ENCODE measurements at regions not wholly inside any gene's neighbourhood (a gene's known extent, or its start where the extent isn't known, plus 50 kb on each side); places are given as distances from the start of the nearest gene placed in this dataset.

DNA sequence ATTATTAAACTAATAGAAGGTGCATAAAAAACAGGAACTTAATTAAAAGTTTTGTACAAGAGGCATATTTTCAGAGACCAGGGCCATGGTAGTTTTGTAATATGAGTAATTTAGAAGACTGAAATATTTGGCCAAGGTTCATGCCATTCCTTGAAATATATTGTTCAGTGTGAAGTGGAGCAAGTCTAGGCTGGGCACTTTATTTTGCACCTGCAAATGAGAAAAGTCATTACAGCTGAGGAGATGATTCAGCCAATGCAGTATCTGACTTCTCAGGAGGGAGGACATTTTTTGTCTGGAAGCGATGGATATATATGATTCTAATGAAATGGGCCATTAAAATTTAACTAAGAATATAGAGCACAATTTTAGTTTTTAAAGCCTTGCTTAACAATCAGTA, 754.0 kb upstream of the ADAMTS16 start:
- H3K27ac ChIP-seq (ENCODE audit: low read depth, low read length, poor library complexity, severe bottlenecking): no peak overlapping the region
- H3K36me3 ChIP-seq (ENCODE audit: insufficient read depth, low read length): no peaks in the 10 kb centered on the region
- TF ChIP-seq CTCF (conservative IDR thresholded peaks at IDR 0.05; ENCODE audit: low read length) (no peak), EZH2phosphoT487 (IDR thresholded peaks at IDR 0.05; ENCODE audit: borderline replicate concordance, low read depth, low read length) (no peak)
- intact Hi-C loops (cut with micrococcal nuclease; ENCODE audit: unreplicated experiment): no loop called here
- no peaks in the 10 kb centered on the region for H3K79me2 ChIP-seq (ENCODE audit: insufficient read depth, low read depth, low read length)
- POLR2A ChIA-PET: no interaction called here
- H2AFZ ChIP-seq (ENCODE audit: low read length): no peak overlapping the region
- no peak overlapping the region for H3K4me3 ChIP-seq (ENCODE audit: low read depth, low read length, poor library complexity, severe bottlenecking)
- CTCF ChIA-PET (ENCODE audit: unreplicated experiment): no interaction called here
- no peaks in the 10 kb centered on the region for H3K4me1 ChIP-seq (ENCODE audit: insufficient read depth, low read length, poor library complexity, severe bottlenecking)
- H3K9me2 ChIP-seq (ENCODE audit: insufficient read depth, low read length): no peaks in the 10 kb centered on the region
- no peak for DNase-seq (ENCODE audit: low spot score)
- no TSS peak for BruUV-seq (replicated peaks)
- no peak overlapping the region for H3K4me2 ChIP-seq (ENCODE audit: low read length)
- H4K20me1 ChIP-seq (ENCODE audit: insufficient read depth, low read length): no peaks in the 10 kb centered on the region
- H3K9me3 ChIP-seq (ENCODE audit: low read length): no peaks in the 10 kb centered on the region

- no peak for DNase-seq (ENCODE audit: low spot score)
- no peak overlapping the region for H3K27ac ChIP-seq (ENCODE audit: low read depth, low read length, poor library complexity, severe bottlenecking)
- H3K4me2 ChIP-seq (ENCODE audit: low read length): no peak overlapping the region
- H3K4me3 ChIP-seq (ENCODE audit: low read depth, low read length, poor library complexity, severe bottlenecking): no peak overlapping the region
- BruUV-seq (replicated peaks): no TSS peak
- intact Hi-C loops (cut with micrococcal nuclease; ENCODE audit: unreplicated experiment): no loop called here
- no peaks in the 10 kb centered on the region for H4K20me1 ChIP-seq (ENCODE audit: insufficient read depth, low read length)
- H3K4me1 ChIP-seq (ENCODE audit: insufficient read depth, low read length, poor library complexity, severe bottlenecking): no peaks in the 10 kb centered on the region
- H3K36me3 ChIP-seq (ENCODE audit: insufficient read depth, low read length): no peaks in the 10 kb centered on the region
- no peaks in the 10 kb centered on the region for H3K79me2 ChIP-seq (ENCODE audit: insufficient read depth, low read depth, low read length)
- TF ChIP-seq EZH2phosphoT487 (IDR thresholded peaks at IDR 0.05; ENCODE audit: borderline replicate concordance, low read depth, low read length) (no peak), CTCF (conservative IDR thresholded peaks at IDR 0.05; ENCODE audit: low read length) (no peak)
- no peak overlapping the region for H2AFZ ChIP-seq (ENCODE audit: low read length)
- ChIA-PET POLR2A (no interaction called here), CTCF (ENCODE audit: unreplicated experiment) (no interaction called here)
- H3K9me3 ChIP-seq (ENCODE audit: low read length): no peaks in the 10 kb centered on the region
- H3K9me2 ChIP-seq (ENCODE audit: insufficient read depth, low read length): no peaks in the 10 kb centered on the region
Observed at GRCh38 chr5:4387290-4387689, 752.8 kb upstream of the ADAMTS16 start.

DNA sequence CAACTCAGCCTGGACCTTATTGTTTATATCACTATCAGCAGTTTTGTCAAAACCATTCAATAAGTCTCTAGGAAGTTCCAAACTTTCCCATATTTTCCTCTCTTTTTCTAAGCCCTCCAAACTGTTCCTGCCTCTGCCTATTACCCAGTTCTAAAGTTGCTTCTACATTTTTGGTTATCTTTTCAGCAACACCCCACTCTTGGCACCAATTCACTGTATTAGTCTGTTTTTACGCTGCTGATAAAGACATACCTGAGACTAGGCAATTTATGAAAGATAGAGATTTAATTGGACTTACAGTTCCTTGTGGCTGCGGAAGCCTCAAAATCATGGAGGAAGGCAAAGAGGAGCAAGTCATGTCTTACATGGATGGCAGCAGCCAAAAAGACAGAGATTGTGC, 744.4 kb upstream of the ADAMTS16 start:
- Histone ChIP-seq H3K27ac (ENCODE audit: low read depth, low read length, poor library complexity, severe bottlenecking) (no peak overlapping the region), H3K36me3 (ENCODE audit: insufficient read depth, low read length) (no peaks in the 10 kb centered on the region), H3K9me2 (ENCODE audit: insufficient read depth, low read length) (no peaks in the 10 kb centered on the region), H2AFZ (ENCODE audit: low read length) (no peak overlapping the region), H3K4me2 (ENCODE audit: low read length) (no peak overlapping the region), H3K9me3 (ENCODE audit: low read length) (no peaks in the 10 kb centered on the region), H3K79me2 (ENCODE audit: insufficient read depth, low read depth, low read length) (no peaks in the 10 kb centered on the region), H3K4me1 (ENCODE audit: insufficient read depth, low read length, poor library complexity, severe bottlenecking) (no peaks in the 10 kb centered on the region), H3K4me3 (ENCODE audit: low read depth, low read length, poor library complexity, severe bottlenecking) (no peak overlapping the region), H4K20me1 (ENCODE audit: insufficient read depth, low read length) (no peaks in the 10 kb centered on the region)
- CTCF ChIA-PET (ENCODE audit: unreplicated experiment): no interaction called here
- TF ChIP-seq CTCF (conservative IDR thresholded peaks at IDR 0.05; ENCODE audit: low read length) (no peak), EZH2phosphoT487 (IDR thresholded peaks at IDR 0.05; ENCODE audit: borderline replicate concordance, low read depth, low read length) (no peak)
- BruUV-seq (replicated peaks): no TSS peak
- intact Hi-C loops (cut with micrococcal nuclease; ENCODE audit: unreplicated experiment): no loop called here
- DNase-seq (ENCODE audit: low spot score): no peak
- POLR2A ChIA-PET: no interaction called here

All from OCI-LY7 (cell line).